ENCODE measurements at regions not wholly inside any gene's neighbourhood (a gene's known extent, or its start where the extent isn't known, plus 50 kb on each side); places are given as distances from the start of the nearest gene placed in this dataset.

DNA sequence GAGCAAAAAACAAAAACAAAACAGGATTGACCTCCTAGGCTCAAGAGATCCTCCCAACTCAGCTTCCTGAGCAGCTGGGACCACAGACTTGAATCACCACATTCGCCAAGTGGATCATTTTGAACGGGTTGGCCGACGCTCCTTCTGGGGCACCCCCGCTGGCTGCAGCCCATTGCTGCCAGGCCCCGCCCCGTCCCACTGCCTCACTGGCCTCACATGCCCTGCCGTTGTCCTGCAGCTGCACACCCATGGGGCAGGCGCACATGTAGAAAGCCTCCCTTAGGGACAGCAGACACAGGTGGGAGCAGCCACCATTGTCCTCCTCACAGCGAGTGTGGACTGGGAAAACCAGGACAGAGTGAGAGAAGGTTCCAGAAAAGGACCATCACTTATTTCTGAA, 154.5 kb downstream of the CRYBB2 start:
- no peak overlapping the region for H3K4me2 ChIP-seq (ENCODE audit: low read length)
- no peak overlapping the region for H3K9ac ChIP-seq (ENCODE audit: low read length)
- 0 out of 2 replicates have a peak, but pooled peaks cover under 1% of the 10 kb centered on the region for H3K79me2 ChIP-seq (ENCODE audit: low read length)
- BruUV-seq (replicated peaks), result no TSS peak
- no peak overlapping the region for H3K4me3 ChIP-seq (ENCODE audit: low read length)
- no peak overlapping the region for H2AFZ ChIP-seq (ENCODE audit: low read length)
- no peaks in the 10 kb centered on the region for H3K27me3 ChIP-seq (ENCODE audit: low read length)
- DNase-seq, result no peak
- H3K9me2 ChIP-seq (replicated peaks; ENCODE audit: low read length), result no peaks in the 10 kb centered on the region
- H3K4me1 ChIP-seq (ENCODE audit: insufficient read depth, low read length), result no peaks in the 10 kb centered on the region
- no peaks in the 10 kb centered on the region for H3K36me3 ChIP-seq (ENCODE audit: low read depth, low read length)
- TF ChIP-seq, protein P1, sequence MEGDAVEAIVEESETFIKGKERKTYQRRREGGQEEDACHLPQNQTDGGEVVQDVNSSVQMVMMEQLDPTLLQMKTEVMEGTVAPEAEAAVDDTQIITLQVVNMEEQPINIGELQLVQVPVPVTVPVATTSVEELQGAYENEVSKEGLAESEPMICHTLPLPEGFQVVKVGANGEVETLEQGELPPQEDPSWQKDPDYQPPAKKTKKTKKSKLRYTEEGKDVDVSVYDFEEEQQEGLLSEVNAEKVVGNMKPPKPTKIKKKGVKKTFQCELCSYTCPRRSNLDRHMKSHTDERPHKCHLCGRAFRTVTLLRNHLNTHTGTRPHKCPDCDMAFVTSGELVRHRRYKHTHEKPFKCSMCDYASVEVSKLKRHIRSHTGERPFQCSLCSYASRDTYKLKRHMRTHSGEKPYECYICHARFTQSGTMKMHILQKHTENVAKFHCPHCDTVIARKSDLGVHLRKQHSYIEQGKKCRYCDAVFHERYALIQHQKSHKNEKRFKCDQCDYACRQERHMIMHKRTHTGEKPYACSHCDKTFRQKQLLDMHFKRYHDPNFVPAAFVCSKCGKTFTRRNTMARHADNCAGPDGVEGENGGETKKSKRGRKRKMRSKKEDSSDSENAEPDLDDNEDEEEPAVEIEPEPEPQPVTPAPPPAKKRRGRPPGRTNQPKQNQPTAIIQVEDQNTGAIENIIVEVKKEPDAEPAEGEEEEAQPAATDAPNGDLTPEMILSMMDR (conservative IDR thresholded peaks at IDR 0.05; ENCODE audit: low read depth, low read length), result no peak
- TF ChIP-seq EZH2 (IDR thresholded peaks at IDR 0.05; ENCODE audit: low read length, unreplicated experiment), result no peak
- no peak for TF ChIP-seq EZH2phosphoT487 (IDR thresholded peaks at IDR 0.05; ENCODE audit: borderline replicate concordance, low read length)
- intact Hi-C loops (cut with micrococcal nuclease), result no loop called here
- no peaks in the 10 kb centered on the region for H3F3A ChIP-seq (ENCODE audit: low read length, unreplicated experiment)
- POLR2A ChIA-PET (ENCODE audit: unreplicated experiment), result no interaction called here
- H3K27ac ChIP-seq (ENCODE audit: low read length), result no peak overlapping the region
- CTCF ChIA-PET, result no interaction called here
- no peaks in the 10 kb centered on the region for H3K9me3 ChIP-seq (ENCODE audit: low read length)
- no peak for ATAC-seq
- H4K20me1 ChIP-seq (ENCODE audit: low read length), result no peaks in the 10 kb centered on the region

DNA sequence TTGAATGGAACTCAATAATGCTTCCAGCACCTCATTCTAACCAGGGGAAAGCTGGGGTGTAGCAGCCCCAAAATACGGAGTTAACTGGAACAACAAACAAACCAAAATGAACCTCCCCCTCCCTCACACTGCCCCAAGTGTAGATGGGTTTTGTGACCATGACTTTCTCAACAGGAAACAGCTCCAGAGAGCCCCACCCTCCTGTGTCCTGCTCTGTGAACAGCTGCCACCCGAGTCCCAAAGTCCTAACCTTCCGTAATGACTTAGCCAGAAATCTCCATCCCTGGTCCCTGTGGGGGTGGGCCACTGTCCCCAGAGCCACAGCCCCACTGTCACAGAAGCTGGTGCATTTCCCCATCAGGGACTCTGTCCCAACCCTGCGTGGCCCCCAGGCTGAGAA, 155.4 kb downstream of the CRYBB2 start:
- BruUV-seq (replicated peaks), result no TSS peak
- peaks cover 3% of the 10 kb centered on the region; the same call in 1 of the 2 replicates for H3K36me3 ChIP-seq (ENCODE audit: low read depth, low read length)
- H4K20me1 ChIP-seq (ENCODE audit: low read length), result no peaks in the 10 kb centered on the region
- no peaks in the 10 kb centered on the region for H3K9me3 ChIP-seq (ENCODE audit: low read length)
- POLR2A ChIA-PET (ENCODE audit: unreplicated experiment), result interaction anchor here (0.6 kb wide), 1 partner anchor 25 kb away, joined by 3 read pairs; no protein-coding TSS in a partner anchor
- H3K9ac ChIP-seq (ENCODE audit: low read length), result no peak overlapping the region
- no peaks in the 10 kb centered on the region for H3K79me2 ChIP-seq (ENCODE audit: low read length)
- H3K4me2 ChIP-seq (ENCODE audit: low read length), result no peak overlapping the region
- no peak for DNase-seq
- H3F3A ChIP-seq (ENCODE audit: low read length, unreplicated experiment), result no peaks in the 10 kb centered on the region
- H3K9me2 ChIP-seq (replicated peaks; ENCODE audit: low read length), result no peaks in the 10 kb centered on the region
- H3K27me3 ChIP-seq (ENCODE audit: low read length), result no peaks in the 10 kb centered on the region
- TF ChIP-seq, protein P1 (conservative IDR thresholded peaks at IDR 0.05; ENCODE audit: low read depth, low read length), result no peak
- H2AFZ ChIP-seq (ENCODE audit: low read length), result no peak overlapping the region
- CTCF ChIA-PET, result no interaction called here
- H3K27ac ChIP-seq (ENCODE audit: low read length), result no peak overlapping the region
- ATAC-seq, result no peak
- no peaks in the 10 kb centered on the region for H3K4me1 ChIP-seq (ENCODE audit: insufficient read depth, low read length)
- no peak overlapping the region for H3K4me3 ChIP-seq (ENCODE audit: low read length)
- intact Hi-C loops (cut with micrococcal nuclease), result no loop called here

DNA sequence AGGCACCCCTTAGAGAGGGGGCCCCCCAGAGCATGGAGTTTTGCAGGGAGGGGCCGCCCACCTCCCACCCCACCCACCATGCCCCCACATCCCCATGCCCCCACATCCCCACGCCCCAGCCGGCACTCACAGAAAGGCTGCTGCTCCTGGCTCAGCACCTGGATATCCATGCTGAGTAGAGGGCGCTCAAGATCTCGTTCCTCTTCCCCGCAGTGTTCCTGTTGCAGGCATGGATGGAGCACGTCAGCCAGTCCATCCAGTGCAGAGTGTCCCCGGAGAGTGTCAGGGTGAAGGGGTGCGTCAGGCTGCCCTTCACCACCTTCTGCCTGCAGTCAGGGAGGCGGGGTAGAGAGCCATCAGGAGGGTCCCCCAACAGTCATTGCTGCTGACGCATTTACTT, 156.2 kb downstream of the CRYBB2 start:
- Histone ChIP-seq H3K36me3 (ENCODE audit: low read depth, low read length) (peaks cover 3% of the 10 kb centered on the region; the same call in 1 of the 2 replicates), H2AFZ (ENCODE audit: low read length) (no peak overlapping the region), H3K4me1 (ENCODE audit: insufficient read depth, low read length) (no peaks in the 10 kb centered on the region), H3K9me3 (ENCODE audit: low read length) (no peaks in the 10 kb centered on the region), H3F3A (ENCODE audit: low read length, unreplicated experiment) (no peaks in the 10 kb centered on the region), H3K9me2 (replicated peaks; ENCODE audit: low read length) (no peaks in the 10 kb centered on the region), H3K9ac (ENCODE audit: low read length) (no peak overlapping the region), H4K20me1 (ENCODE audit: low read length) (peaks cover 3% of the 10 kb centered on the region; the same call in 1 of the 2 replicates), H3K4me3 (ENCODE audit: low read length) (no peak overlapping the region), H3K79me2 (ENCODE audit: low read length) (0 out of 2 replicates have a peak, but pooled peaks cover 3% of the 10 kb centered on the region), H3K27me3 (ENCODE audit: low read length) (no peaks in the 10 kb centered on the region), H3K4me2 (ENCODE audit: low read length) (no peak overlapping the region), H3K27ac (ENCODE audit: low read length) (no peak overlapping the region)
- ChIA-PET POLR2A (ENCODE audit: unreplicated experiment) (no interaction called here), CTCF (no interaction called here)
- DNase-seq, result no peak
- no peak for ATAC-seq
- TF ChIP-seq EZH2 (IDR thresholded peaks at IDR 0.05; ENCODE audit: low read length, unreplicated experiment) (no peak), EZH2phosphoT487 (IDR thresholded peaks at IDR 0.05; ENCODE audit: borderline replicate concordance, low read length) (no peak)
- TF ChIP-seq, protein P1 (conservative IDR thresholded peaks at IDR 0.05; ENCODE audit: low read depth, low read length), result no peak
- intact Hi-C loops (cut with micrococcal nuclease), result no loop called here
- no TSS peak for BruUV-seq (replicated peaks)

All from PC-3 (cell line).